ENCODE measurements at regions not wholly inside any gene's neighbourhood (a gene's known extent, or its start where the extent isn't known, plus 50 kb on each side); places are given as distances from the start of the nearest gene placed in this dataset.
"Not testable (repeated sequence)": the region's sequence is repeated elsewhere in the genome, so short reads cannot be mapped to it uniquely, and the experiment has no call there.

GRCh38 chr6:144944106-144944505 is 659.0 kb downstream of the UTRN start:
- DNase-seq = no peak

DNA sequence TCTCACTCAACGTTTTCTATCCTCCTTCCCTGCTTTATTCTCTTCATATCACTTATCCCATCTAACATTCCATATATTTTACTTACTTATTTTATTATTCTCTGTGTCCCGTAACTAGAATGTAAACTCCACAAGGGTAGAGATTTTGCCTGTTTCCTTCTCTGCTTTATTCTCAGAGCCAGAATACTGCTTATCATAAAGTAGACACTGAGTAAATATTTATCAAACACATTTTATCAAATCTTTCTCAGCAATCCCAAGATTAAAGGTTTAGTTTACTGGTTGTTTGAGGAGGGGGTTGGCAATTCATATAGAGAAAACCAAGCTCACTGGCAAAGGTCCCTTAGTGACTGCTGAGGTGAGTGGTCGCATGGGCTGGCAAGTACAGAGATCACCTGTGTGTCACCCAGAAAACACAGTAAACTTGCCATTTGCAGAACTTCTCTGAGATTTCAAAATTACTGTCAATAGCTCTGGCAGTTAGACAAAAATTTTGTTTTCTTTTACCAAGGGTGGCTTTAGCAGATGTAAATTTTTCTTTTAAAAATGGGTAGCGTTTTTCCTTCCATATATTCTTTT is 662.4 kb downstream of the UTRN start:
- no peak for DNase-seq

GRCh38 chr6:144951730-144952437 is 666.7 kb downstream of the UTRN start:
- DNase-seq = no peak

GRCh38 chr6:144952456-144953240 is 667.5 kb downstream of the UTRN start:
- no peak for DNase-seq

DNA sequence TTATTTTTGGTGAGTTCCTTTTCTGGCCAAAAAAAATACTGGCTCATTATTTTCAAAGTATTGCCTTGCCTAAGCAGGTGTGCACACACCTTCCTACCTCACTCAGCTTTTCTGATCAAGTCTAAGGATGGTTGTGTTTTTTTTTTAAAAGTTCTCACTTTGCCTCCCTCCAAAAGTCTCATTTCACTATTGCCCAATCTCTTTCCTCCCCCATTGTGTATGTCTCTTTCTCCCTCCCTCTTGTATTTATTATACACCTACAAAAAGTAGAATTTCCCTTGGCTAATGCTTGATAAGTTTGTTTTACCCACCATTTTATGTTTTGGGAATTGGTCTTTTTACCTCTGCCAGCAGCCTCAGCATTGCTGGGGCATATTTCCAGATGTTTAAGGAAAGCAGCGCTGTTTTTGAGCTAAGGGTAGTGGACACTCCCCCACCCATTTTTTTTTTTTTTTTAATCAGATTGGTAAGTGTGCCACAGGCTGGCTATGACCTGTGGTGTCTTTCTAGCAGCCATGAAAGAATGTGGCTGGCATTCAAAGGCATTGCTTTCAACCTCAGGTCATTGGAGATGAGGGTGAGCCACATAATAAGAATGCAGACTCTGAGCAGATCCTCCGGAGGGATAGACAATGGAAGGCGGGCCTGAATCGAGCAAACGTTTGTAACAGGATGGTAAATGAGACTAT is 668.6 kb downstream of the UTRN start:
- no peak for DNase-seq

DNA sequence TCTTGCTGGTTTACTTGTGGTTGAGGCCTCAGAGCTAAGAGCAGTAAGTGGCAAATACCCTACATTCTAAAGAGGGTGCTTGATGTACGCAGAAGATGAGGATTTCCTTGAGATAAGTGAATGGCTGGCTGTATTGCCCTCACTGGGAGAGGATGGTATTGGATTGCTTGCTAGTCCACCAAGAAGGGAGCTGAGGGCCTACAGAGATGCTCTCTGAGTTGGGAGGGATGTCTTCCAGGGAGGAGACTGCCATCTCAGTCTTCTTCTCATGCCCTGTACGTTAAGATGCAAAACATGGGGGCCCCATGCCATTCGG is 669.1 kb downstream of the UTRN start:
- DNase-seq = no peak

DNA sequence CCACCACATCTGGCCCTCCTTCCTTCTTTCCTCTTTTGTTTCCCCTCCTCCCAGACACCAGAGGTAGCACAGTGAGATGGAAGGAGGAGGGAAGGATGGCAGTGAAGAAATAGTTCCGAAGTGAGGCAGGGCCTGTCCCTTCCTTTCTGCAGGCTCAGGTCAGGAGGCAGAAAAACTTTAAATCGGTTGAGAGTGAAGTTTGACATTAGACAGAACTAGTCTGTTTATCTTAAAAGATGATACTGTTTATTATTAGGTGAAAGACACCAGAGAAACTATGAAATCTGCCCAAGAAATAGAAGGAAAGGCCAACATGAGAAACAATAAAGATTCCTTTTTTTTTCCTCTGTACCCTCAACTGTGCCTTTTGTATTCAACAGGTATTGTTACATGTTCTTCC is 670.3 kb downstream of the UTRN start:
- DNase-seq = no peak

GRCh38 chr6:144955859-144956258 is 670.7 kb downstream of the UTRN start:
- no peak for DNase-seq

- not testable (repeated sequence) for DNase-seq
Observed at GRCh38 chr6:144956697-144957096, 671.6 kb downstream of the UTRN start.

DNA sequence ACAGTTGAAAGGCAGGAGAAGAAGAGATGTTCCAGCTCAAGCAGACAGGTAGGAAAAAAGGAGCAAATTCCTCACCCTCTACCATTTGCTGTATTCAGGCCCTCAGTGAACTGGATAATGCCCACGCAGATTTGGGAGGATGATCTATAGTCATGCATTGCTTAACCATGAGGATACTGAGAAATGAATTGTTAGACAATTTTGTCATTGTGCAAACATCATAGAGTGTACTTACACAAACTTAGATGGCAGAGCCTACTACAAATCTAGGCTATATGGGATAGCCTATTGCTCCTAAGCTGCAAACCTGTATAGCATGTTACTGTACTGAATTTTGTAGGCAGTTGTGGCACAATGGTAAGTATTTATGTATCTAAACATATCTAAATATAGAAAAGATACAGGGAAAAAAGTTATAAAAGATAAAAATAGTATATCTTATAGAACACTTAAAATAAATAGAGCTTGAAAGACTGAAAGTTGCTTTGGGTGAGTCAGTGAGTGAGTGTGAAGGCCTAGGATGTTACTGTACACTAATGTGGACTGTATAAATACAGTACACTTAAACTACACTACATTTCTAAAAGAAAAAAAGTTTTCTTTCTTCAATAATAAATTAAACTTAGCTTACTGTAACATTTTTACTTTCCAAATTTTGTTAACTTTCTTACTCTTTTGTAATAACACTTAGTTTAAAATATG is 672.3 kb downstream of the UTRN start:
- no peak for DNase-seq

DNA sequence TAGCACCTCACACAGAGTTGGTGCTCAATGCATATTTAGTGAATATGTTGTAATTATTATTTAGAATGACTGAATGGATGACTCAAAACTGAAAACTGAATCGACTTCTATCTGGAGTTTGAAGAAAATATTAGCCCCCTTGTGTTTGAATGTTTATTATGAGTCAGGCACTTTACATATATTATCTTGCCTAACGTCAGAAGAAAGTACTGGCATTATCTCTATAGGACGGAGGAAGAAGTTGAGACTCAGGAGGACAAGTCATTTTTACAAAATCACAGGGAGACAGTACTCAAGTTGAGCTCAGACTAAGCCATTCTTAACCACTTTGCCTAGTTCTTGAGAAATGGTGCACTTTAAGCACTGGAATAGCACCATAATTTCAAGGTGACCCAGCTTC is 684.0 kb downstream of the UTRN start:
- no peak for DNase-seq

- DNase-seq = no peak
Observed at GRCh38 chr6:144969602-144970272, 684.6 kb downstream of the UTRN start.

DNA sequence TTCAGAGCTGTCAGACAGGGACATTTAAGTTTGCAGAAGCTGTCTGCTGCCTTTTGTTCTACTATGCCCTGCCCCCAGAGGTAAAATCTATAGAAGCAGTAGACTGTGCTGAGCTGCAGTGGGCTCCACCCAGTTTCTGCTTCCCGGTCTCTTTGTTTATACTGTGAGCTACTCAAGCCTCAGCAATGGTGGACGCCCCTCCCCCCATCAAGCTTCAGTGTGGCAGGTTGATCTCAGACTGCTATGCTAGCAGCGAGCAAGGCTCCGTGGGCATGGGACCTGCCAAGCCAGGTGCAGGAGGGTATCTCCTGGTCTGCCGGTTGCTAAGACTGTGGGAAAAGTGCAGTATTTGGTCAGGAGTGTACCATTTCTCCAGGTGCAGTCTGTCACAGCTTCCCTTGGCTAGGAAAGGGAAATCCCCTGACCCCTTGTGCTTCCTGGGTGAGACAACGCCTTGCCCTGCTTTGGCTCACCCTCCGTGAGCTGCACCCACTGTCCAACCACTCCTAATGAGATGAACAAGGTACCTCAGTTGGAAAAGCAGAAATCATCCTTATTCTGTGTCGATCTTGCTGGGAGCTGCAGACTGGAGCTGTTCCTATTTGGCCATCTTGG is 692.2 kb downstream of the UTRN start:
- DNase-seq = not testable (repeated sequence)

GRCh38 chr6:144978208-144978607 is 693.1 kb downstream of the UTRN start:
- no peak for DNase-seq

GRCh38 chr6:144986271-144986670 is 701.1 kb downstream of the UTRN start:
- no peak for DNase-seq

DNA sequence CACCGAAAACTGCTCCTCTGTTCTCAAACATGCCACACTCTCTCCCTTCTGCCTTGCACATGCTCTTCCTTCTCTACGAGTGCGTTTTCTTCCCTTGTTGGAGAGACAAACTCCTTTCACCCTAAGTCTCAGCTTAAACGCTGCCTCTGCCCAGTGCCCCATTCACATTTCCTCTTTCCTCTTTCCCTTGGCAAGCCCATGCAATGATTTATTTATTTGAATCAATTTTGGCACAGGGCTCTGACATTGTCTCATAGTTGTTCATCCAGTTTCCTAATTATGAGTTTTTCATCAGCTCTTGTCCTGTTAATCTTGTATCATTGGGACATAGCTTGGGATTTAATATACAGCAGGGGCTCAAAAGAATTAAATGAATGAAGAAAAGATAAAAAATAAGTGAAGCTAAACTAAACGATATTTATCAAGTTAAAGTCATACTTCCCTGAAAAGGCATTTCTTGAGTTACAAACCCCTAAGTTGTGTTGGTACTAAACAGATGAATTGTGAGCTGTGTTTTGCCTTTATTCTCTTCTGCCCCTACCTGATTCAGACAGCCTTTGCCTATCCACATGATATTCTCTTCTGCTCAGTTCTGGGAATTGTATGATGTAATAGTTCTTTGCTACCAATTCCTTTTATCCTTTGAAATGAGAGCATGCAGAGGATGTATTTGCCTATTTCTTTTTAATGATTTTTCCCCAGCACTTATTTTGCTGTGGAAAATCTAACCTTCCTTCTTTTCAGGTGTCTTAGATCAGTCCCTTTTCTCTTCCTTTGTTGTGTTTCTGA is 704.4 kb downstream of the UTRN start:
- DNase-seq = no peak

DNA sequence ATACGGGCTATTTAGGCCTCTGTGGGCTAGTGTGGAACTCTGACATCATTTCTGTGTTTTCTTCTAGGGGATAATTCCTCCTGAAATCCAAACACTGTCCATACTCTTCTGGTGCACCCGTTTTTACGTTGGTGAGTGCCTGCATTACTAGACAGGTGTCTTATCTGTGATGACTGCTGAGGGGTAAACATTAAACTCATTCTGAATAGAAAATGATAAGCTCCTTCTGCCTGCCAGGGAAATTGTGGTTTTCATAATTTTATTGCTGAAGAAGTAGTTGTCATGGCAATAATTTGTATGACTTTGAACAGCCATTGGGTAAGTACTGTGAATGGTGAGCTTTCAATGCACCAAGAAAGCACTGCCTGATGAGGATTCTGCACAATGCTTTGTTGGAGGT is 705.6 kb downstream of the UTRN start:
- DNase-seq = no peak

- DNase-seq = no peak
Observed at GRCh38 chr6:144993870-144994269, 708.7 kb downstream of the UTRN start.

DNA sequence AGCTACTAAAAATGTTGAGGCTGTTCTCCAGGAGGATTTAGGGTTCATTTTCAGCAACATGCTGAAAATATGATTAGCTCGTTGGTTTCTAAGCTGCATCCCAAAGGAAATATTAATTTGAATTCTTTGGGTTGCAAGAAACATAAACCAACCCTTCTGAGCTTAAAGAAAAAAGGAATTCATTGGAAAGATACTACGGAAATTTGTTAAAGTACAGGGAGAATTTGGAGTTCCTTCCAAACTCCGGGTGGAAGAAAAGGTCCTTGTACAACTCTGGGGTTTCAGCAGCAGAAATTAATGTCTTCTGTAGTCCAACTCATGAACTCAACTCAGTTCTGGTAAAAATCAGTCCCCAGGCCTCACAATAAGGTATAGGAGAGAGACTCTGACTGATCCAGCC is 712.9 kb downstream of the UTRN start:
- no peak for DNase-seq

DNA sequence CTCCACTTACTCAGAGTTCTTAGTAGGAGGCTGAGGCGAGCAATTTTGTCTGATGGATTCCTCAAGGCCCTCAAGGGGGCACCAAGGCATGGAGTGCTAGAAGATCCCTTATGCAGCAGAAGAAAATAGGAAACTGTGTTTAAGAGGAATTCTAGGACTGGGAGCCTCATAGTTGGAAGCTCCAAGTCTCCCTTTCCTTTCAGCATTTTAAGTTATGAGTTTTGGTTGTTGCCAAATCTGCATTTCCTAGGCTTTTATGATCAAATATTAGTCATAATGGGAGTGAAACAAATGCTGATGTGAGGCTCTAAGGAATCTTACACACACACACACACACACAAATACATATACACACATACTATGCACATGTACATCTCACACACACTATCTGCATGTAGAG is 714.0 kb downstream of the UTRN start:
- DNase-seq = no peak

- no peak for DNase-seq
Observed at GRCh38 chr6:145003145-145003544, 718.0 kb downstream of the UTRN start.
